ENCODE measurements at regions not wholly inside any gene's neighbourhood (a gene's known extent, or its start where the extent isn't known, plus 50 kb on each side); places are given as distances from the start of the nearest gene placed in this dataset.

DNA sequence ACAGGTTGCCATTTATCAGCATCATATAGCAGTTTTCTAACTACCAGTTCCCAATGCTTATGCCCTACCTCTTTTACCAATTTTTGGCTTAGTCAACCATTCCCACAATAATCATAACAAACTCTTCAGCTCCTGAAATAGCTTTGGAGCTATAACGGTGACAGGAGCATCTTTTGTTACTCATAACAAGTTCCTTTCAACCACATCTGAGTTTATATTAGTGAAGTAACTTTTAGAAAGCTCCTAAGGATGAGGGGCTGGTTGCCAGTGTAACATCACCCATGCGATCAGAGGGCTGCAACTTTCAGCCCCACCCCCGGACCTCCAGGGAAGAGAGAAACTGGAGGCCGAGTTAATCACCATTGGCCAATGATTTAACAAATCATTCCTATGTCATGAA lies 495.3 kb upstream of the RASGRP1 start:
- no peaks in the 10 kb centered on the region for H4K20me1 ChIP-seq (ENCODE audit: insufficient read depth, low read length)
- no peaks in the 10 kb centered on the region for H3K4me1 Mint-ChIP-seq
- H3K36me3 ChIP-seq (replicated peaks in 1 of 2; ENCODE audit: control insufficient read depth in 1 of 2, insufficient read depth in 2 of 2, low read length in 2 of 2), result no peaks in the 10 kb centered on the region
- H3K4me2 ChIP-seq (replicated peaks; ENCODE audit: extremely low read depth, low read length, poor library complexity, severe bottlenecking), result no peak overlapping the region
- no peaks in the 10 kb centered on the region for H3K27me3 ChIP-seq (ENCODE audit: control insufficient read depth in 2 of 2, insufficient read depth in 2 of 2, low read length in 2 of 2)
- H3K4me3 ChIP-seq (replicated peaks in 1 of 3; ENCODE audit: low read depth in 2 of 3, low read length in 3 of 3), result no peak overlapping the region
- H3K27ac ChIP-seq (ENCODE audit: low read depth in 1 of 2, low read length in 2 of 2), result no peak overlapping the region
- no peaks in the 10 kb centered on the region for H3K79me2 ChIP-seq (ENCODE audit: insufficient read depth, low read length)
- peaks cover 1 to 4% (median 2%) of the 10 kb centered on the region in 3 donors for H3K27me3 Mint-ChIP-seq (ENCODE audit: low read depth in 3 of 3)
- H3K9me3 Mint-ChIP-seq, result peaks cover 0 to 4% (median 1%) of the 10 kb centered on the region in 7 donors
- H3K9me3 ChIP-seq (replicated peaks in 1 of 2; ENCODE audit: control insufficient read depth in 1 of 2, insufficient read depth in 1 of 2, low read length in 2 of 2), result no peaks in the 10 kb centered on the region
- DNase-seq, result no peak
- H3K4me3 Mint-ChIP-seq, result no peak overlapping the region
- H3K36me3 Mint-ChIP-seq, result no peaks in the 10 kb centered on the region
- no peak for TF ChIP-seq CTCF (IDR thresholded peaks at IDR 0.05)
- no peak overlapping the region for H3K27ac Mint-ChIP-seq
- H3K9ac ChIP-seq (ENCODE audit: insufficient read depth, low read length, poor library complexity, severe bottlenecking), result no peak overlapping the region
- H3K4me1 ChIP-seq (ENCODE audit: control insufficient read depth in 1 of 2, insufficient read depth in 2 of 2, low read length in 2 of 2), result no peaks in the 10 kb centered on the region
- no peak overlapping the region for H2AFZ ChIP-seq (ENCODE audit: insufficient read depth, low read depth, low read length, poor library complexity, severe bottlenecking)
- no CpG with 5 or more reads among the region's 4 CpGs for WGBS (ENCODE audit: insufficient coverage)
- intact Hi-C loops (cut with micrococcal nuclease), result no loop called here

GRCh38 chr15:39061952-39062464 lies 497.4 kb upstream of the RASGRP1 start:
- no peak for DNase-seq
- no peaks in the 10 kb centered on the region for H3K4me1 Mint-ChIP-seq
- intact Hi-C loops (cut with micrococcal nuclease), result no loop called here
- Histone ChIP-seq H4K20me1 (ENCODE audit: insufficient read depth, low read length) (no peaks in the 10 kb centered on the region), H3K9me3 (replicated peaks in 1 of 2; ENCODE audit: control insufficient read depth in 1 of 2, insufficient read depth in 1 of 2, low read length in 2 of 2) (no peaks in the 10 kb centered on the region), H3K4me2 (replicated peaks; ENCODE audit: extremely low read depth, low read length, poor library complexity, severe bottlenecking) (no peak overlapping the region), H3K27ac (ENCODE audit: low read depth in 1 of 2, low read length in 2 of 2) (no peak overlapping the region), H3K4me3 (replicated peaks in 1 of 3; ENCODE audit: low read depth in 2 of 3, low read length in 3 of 3) (no peak overlapping the region), H3K4me1 (ENCODE audit: control insufficient read depth in 1 of 2, insufficient read depth in 2 of 2, low read length in 2 of 2) (no peaks in the 10 kb centered on the region), H3K27me3 (ENCODE audit: control insufficient read depth in 2 of 2, insufficient read depth in 2 of 2, low read length in 2 of 2) (no peaks in the 10 kb centered on the region), H2AFZ (ENCODE audit: insufficient read depth, low read depth, low read length, poor library complexity, severe bottlenecking) (no peak overlapping the region), H3K36me3 (replicated peaks in 1 of 2; ENCODE audit: control insufficient read depth in 1 of 2, insufficient read depth in 2 of 2, low read length in 2 of 2) (no peaks in the 10 kb centered on the region), H3K9ac (ENCODE audit: insufficient read depth, low read length, poor library complexity, severe bottlenecking) (no peak overlapping the region), H3K79me2 (ENCODE audit: insufficient read depth, low read length) (no peaks in the 10 kb centered on the region)
- no peak for TF ChIP-seq CTCF (IDR thresholded peaks at IDR 0.05)
- H3K27ac Mint-ChIP-seq, result no peak overlapping the region
- no peak overlapping the region for H3K4me3 Mint-ChIP-seq
- WGBS (ENCODE audit: insufficient coverage), result 67% methylated on average over 1 of the region's 6 CpGs
- H3K9me3 Mint-ChIP-seq, result peaks cover 0 to 4% (median 0%) of the 10 kb centered on the region in 7 donors
- H3K27me3 Mint-ChIP-seq (ENCODE audit: low read depth in 3 of 3), result peaks cover 1 to 4% (median 2%) of the 10 kb centered on the region in 3 donors
- no peaks in the 10 kb centered on the region for H3K36me3 Mint-ChIP-seq
